PC-3 (cell line): ENCODE measurements at regions not wholly inside any gene's neighbourhood (a gene's known extent, or its start where the extent isn't known, plus 50 kb on each side); places are given as distances from the start of the nearest gene placed in this dataset.

Experiments used
- ATAC-seq: fragments of 200-7000 bp; cut with Tn5 transposase; 2 replicates; pipeline ENCODE4 v1.9.1; 2020; ENCODE audit warnings: mild to moderate bottlenecking, moderate library complexity
- BruUV-seq: library from RNA; stranded (reverse); fragments of 400-500 nt; replicated peaks from 2 replicates; lab custom pipeline; 2021; lab: Mats Ljungman, UMichigan
- CTCF ChIA-PET: fragments of 300-600 bp; sonication (Branson Sonifier 250); formaldehyde crosslinking; loops from one replicate; lab custom pipeline; 2022; ENCODE audit warnings: antibody characterized with exemption; lab: Charles Lee
- POLR2A ChIA-PET: fragments of 300-600 bp; sonication (Branson Sonifier 250); formaldehyde crosslinking; loops from one replicate; lab custom pipeline; 2022; ENCODE audit warnings: antibody characterized with exemption; ENCODE audit not compliant: unreplicated experiment; lab: Charles Lee
- DNase-seq: peaks from one replicate; pipeline ENCODE4 v3.0.0-alpha.2; 2015
- H2AFZ ChIP-seq: fragments of 300-600 bp; sonication (generic); 2 replicates; pipeline ENCODE4 v1.6.0; 2016; ENCODE audit warnings: antibody characterized with exemption, low read length
- H3F3A ChIP-seq: fragments of 300-600 bp; sonication (generic); one replicate; pipeline ENCODE4 v1.6.0; 2017; ENCODE audit warnings: antibody characterized with exemption, low read length, control low read depth, mild to moderate bottlenecking; ENCODE audit not compliant: unreplicated experiment
- H3K27ac ChIP-seq: fragments of 300-600 bp; sonication (generic); 2 replicates; pipeline ENCODE4 v1.5.1; 2016; ENCODE audit warnings: mild to moderate bottlenecking, low read length
- H3K27me3 ChIP-seq: fragments of 300-600 bp; sonication (generic); 2 replicates; pipeline ENCODE4 v1.6.1; 2016; ENCODE audit warnings: low read length, mixed read lengths
- H3K36me3 ChIP-seq: fragments of 300-600 bp; sonication (generic); 2 replicates; pipeline ENCODE4 v1.6.1; 2016; ENCODE audit warnings: low read depth, mixed run types, low read length, mixed read lengths
- H3K4me1 ChIP-seq: fragments of 300-600 bp; sonication (generic); 2 replicates; pipeline ENCODE4 v1.5.1; 2016; ENCODE audit warnings: low read length; ENCODE audit not compliant: insufficient read depth
- H3K4me2 ChIP-seq: fragments of 300-600 bp; sonication (generic); 2 replicates; pipeline ENCODE4 v1.6.0; 2016; ENCODE audit warnings: low read length
- H3K4me3 ChIP-seq: fragments of 300-600 bp; sonication (generic); 2 replicates; pipeline ENCODE4 v1.5.1; 2016; ENCODE audit warnings: mild to moderate bottlenecking, low read length, mixed read lengths
- H3K79me2 ChIP-seq: fragments of 300-600 bp; sonication (generic); 2 replicates; pipeline ENCODE4 v1.6.1; 2017; ENCODE audit warnings: low read length, mixed read lengths
- H3K9ac ChIP-seq: fragments of 300-600 bp; sonication (generic); 2 replicates; pipeline ENCODE4 v1.6.0; 2016; ENCODE audit warnings: mild to moderate bottlenecking, low read length
- H3K9me2 ChIP-seq: fragments of 300-600 bp; sonication (generic); replicated peaks from 2 replicates; pipeline ENCODE4 v1.6.1; 2016; ENCODE audit warnings: mixed run types, low read length, mixed read lengths
- H3K9me3 ChIP-seq: fragments of 300-600 bp; sonication (generic); 2 replicates; pipeline ENCODE4 v1.6.1; 2016; ENCODE audit warnings: low read length, mixed read lengths
- H4K20me1 ChIP-seq: fragments of 300-600 bp; sonication (generic); 2 replicates; pipeline ENCODE4 v1.6.1; 2016; ENCODE audit warnings: low read length, mixed read lengths
- EZH2 ChIP-seq: fragments of 300-600 bp; sonication (generic); IDR thresholded peaks from one replicate; pipeline ENCODE4 v1.6.1; 2017; ENCODE audit warnings: antibody characterized with exemption, mild to moderate bottlenecking, low read length; ENCODE audit not compliant: unreplicated experiment
- EZH2phosphoT487 ChIP-seq: fragments of 300-600 bp; sonication (generic); IDR thresholded peaks from 2 replicates; pipeline ENCODE4 v1.6.1; 2018; ENCODE audit warnings: mild to moderate bottlenecking, antibody characterized with exemption, low read length, borderline replicate concordance
- intact Hi-C: fragments of 100-400 bp; cut with micrococcal nuclease; formaldehyde crosslinking; loops from 2 replicates; pipeline ENCODE4 v1.9.0; 2023
- TF ChIP-seq, protein P1 (sequence below): fragments of 300-600 bp; sonication (generic); conservative IDR thresholded peaks from 2 replicates; pipeline ENCODE4 v1.5.1; 2017; ENCODE audit warnings: antibody characterized with exemption, low read depth, mild to moderate bottlenecking, low read length

DNA sequence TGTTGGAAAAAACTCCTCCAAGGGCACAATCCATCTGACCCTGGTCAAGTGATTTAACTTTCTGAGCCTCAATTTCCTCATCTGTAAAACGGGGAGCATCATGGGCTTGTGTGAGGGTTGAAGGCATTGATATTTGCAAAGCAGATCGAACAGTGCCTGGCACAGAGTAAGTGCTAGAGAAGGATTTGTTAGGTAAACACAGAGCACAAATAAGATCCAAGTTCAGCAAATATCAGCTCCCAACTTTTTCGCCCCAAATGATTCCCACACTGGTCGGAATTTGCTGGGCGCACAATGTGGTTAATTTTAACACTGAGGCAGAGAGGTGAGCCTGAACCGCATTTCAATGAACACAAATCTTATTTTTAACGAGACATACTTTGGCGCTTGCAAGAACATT, 76.3 kb upstream of the ATP2B2 start:
- Histone ChIP-seq H3F3A (no peaks in the 10 kb centered on the region), H3K4me3 (no peak overlapping the region), H2AFZ (no peak overlapping the region), H3K9me3 (no peaks in the 10 kb centered on the region), H3K9ac (no peak overlapping the region), H3K79me2 (no peaks in the 10 kb centered on the region), H3K9me2 (no peaks in the 10 kb centered on the region), H3K36me3 (no peaks in the 10 kb centered on the region), H3K27me3 (peaks cover 78% of the 10 kb centered on the region), H4K20me1 (no peaks in the 10 kb centered on the region), H3K4me2 (no peak overlapping the region), H3K27ac (no peak overlapping the region), H3K4me1 (no peaks in the 10 kb centered on the region)
- POLR2A ChIA-PET: no interaction called here
- DNase-seq (no peak), ATAC-seq (no peak)
- intact Hi-C loops: no loop called here
- CTCF ChIA-PET: no interaction called here
- no TSS peak for BruUV-seq
- TF ChIP-seq EZH2phosphoT487 (no peak), EZH2 (no peak)
- TF ChIP-seq, protein P1, sequence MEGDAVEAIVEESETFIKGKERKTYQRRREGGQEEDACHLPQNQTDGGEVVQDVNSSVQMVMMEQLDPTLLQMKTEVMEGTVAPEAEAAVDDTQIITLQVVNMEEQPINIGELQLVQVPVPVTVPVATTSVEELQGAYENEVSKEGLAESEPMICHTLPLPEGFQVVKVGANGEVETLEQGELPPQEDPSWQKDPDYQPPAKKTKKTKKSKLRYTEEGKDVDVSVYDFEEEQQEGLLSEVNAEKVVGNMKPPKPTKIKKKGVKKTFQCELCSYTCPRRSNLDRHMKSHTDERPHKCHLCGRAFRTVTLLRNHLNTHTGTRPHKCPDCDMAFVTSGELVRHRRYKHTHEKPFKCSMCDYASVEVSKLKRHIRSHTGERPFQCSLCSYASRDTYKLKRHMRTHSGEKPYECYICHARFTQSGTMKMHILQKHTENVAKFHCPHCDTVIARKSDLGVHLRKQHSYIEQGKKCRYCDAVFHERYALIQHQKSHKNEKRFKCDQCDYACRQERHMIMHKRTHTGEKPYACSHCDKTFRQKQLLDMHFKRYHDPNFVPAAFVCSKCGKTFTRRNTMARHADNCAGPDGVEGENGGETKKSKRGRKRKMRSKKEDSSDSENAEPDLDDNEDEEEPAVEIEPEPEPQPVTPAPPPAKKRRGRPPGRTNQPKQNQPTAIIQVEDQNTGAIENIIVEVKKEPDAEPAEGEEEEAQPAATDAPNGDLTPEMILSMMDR: no peak

DNA sequence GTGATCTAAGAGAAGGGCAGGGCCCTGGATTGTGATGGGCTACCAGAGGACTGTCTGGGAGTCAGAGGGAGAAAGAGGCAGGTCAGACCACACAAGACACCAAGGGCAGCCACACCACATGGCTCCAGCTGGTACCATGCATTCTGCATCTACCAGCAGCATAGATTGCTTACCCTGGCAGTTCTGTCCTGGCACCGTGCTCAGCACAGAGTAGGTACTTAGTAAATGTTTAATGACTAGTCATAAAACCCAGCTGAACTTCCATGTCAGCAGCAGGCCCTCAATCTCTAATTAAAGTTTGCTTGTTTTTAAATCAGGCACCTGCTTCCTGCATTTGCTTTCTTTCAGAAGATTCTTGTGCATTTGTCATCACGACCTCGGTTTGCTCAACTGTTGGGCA, 77.3 kb upstream of the ATP2B2 start:
- ChIA-PET POLR2A (no interaction called here), CTCF (no interaction called here)
- intact Hi-C loops: no loop called here
- H2AFZ ChIP-seq: no peak overlapping the region
- no peaks in the 10 kb centered on the region for H3K9me3 ChIP-seq
- H3K9ac ChIP-seq: no peak overlapping the region
- no peak for DNase-seq
- H3K4me2 ChIP-seq: no peak overlapping the region
- no peaks in the 10 kb centered on the region for H3K4me1 ChIP-seq
- H3F3A ChIP-seq: no peaks in the 10 kb centered on the region
- TF ChIP-seq EZH2 (no peak), EZH2phosphoT487 (no peak)
- TF ChIP-seq, protein P1: no peak
- H4K20me1 ChIP-seq: no peaks in the 10 kb centered on the region
- H3K27me3 ChIP-seq: peaks cover 77% of the 10 kb centered on the region
- no peaks in the 10 kb centered on the region for H3K79me2 ChIP-seq
- no peaks in the 10 kb centered on the region for H3K36me3 ChIP-seq
- ATAC-seq: no peak
- BruUV-seq: no TSS peak
- H3K9me2 ChIP-seq: no peaks in the 10 kb centered on the region
- no peak overlapping the region for H3K27ac ChIP-seq
- H3K4me3 ChIP-seq: no peak overlapping the region

DNA sequence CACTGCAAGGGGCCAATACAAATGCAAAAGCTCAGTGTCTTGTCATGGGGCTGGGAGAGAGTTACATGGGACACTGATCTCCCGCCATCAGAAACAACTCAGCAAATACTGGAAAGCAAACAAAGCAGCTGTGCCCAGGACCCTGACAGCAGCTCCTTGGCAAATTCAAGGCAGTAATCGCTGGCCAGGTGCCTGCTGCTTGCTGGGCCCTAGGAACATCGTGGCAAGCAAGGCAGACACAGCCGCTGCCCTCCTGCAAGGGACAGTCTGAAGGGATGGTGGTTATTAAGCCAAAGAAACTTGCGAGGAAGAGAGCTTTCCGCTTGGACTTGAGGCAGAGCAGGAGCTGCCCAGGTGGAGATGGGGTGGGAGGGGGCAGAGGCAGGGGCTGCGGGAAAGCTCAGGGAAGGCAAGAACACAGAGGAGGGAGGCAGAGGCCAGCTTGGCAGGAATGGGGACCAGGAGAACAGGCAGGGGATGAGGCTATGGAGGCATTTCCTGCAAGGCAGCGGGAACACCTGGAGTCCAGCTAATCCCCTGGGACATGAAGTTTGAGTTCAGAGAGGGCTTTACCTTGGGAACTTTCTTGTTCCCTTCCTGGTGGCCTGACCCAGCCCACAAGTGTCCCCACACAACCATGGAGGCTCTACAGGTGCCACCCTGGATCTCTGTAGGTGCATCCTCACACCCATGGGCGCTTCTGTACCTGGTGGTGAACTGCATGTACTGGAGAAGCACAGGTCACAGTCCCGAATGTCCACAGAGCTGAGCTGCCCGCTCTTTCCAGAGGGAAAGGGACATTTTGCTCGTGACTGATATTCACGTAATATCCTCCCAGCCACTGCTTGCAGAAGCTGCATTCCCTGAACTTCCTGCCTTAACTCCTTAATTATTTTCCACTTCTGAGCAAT, 78.7 kb upstream of the ATP2B2 start:
- Histone ChIP-seq H3K9me3 (no peaks in the 10 kb centered on the region), H3F3A (no peaks in the 10 kb centered on the region), H3K27me3 (peaks cover 79% of the 10 kb centered on the region), H3K36me3 (no peaks in the 10 kb centered on the region), H3K27ac (no peak overlapping the region), H3K79me2 (no peaks in the 10 kb centered on the region), H3K9me2 (no peaks in the 10 kb centered on the region), H3K9ac (no peak overlapping the region), H3K4me1 (no peaks in the 10 kb centered on the region), H4K20me1 (no peaks in the 10 kb centered on the region), H3K4me2 (no peak overlapping the region), H3K4me3 (no peak overlapping the region), H2AFZ (no peak overlapping the region)
- no TSS peak for BruUV-seq
- ChIA-PET POLR2A (no interaction called here), CTCF (no interaction called here)
- no peak for TF ChIP-seq EZH2phosphoT487
- TF ChIP-seq, protein P1: no peak
- no peak for TF ChIP-seq EZH2
- ATAC-seq (no peak), DNase-seq (no peak)
- intact Hi-C loops: no loop called here
